Endothelial cell of umbilical vein (primary cell): ENCODE measurements at regions not wholly inside any gene's neighbourhood (a gene's known extent, or its start where the extent isn't known, plus 50 kb on each side); places are given as distances from the start of the nearest gene placed in this dataset.

Experiments used
- BruUV-seq: library from RNA; stranded (reverse); fragments of 400-500 nt; replicated peaks from 2 replicates; lab custom pipeline; 2021; lab: Mats Ljungman, UMichigan
- CTCF ChIA-PET: fragments of 300-600, 350-600 bp; sonication (Branson Sonifier 250); formaldehyde crosslinking; loops from one replicate; lab custom pipeline; 2021; ENCODE audit warnings: antibody characterized with exemption, inconsistent platforms; lab: Charles Lee
- POLR2A ChIA-PET: fragments of 300-600, 350-600 bp; sonication (Branson Sonifier 250); formaldehyde crosslinking; loops from one replicate; lab custom pipeline; 2021; ENCODE audit warnings: antibody characterized with exemption, inconsistent platforms; lab: Charles Lee
- DNase-seq: peaks from one replicate; pipeline ENCODE4 v3.0.0-alpha.2; 2011; ENCODE audit warnings: low read depth, low spot score
- FAIRE-seq: peaks from 2 replicates; lab custom pipeline; 2011; peaks lifted over from hg19 to GRCh38; lab: Jason Lieb, UNC
- H2AFZ ChIP-seq: 2 replicates; pipeline ENCODE4 v1.6.0; 2012; ENCODE audit warnings: low read depth, low read length, control low read depth, inconsistent platforms
- H3K27ac ChIP-seq: 2 replicates; pipeline ENCODE4 v1.5.1; 2011; ENCODE audit warnings: low read depth, mild to moderate bottlenecking, control low read depth, low read length, moderate library complexity; ENCODE audit not compliant: insufficient read depth
- H3K27me3 ChIP-seq, 2 experiments: 2 replicates each; pipeline versions ENCODE4 v1.6.0 to v1.6.1; 2011; ENCODE audit warnings: low read length in 2 of 2, mixed read lengths in 1 of 2; ENCODE audit not compliant: control insufficient read depth in 2 of 2, insufficient read depth in 2 of 2
- H3K36me3 ChIP-seq, 2 experiments: 2 replicates in 1 of 2; 3 replicates in 1 of 2; pipeline ENCODE4 v1.5.1; 2011; ENCODE audit warnings: low read length in 2 of 2, mild to moderate bottlenecking in 1 of 2, moderate library complexity in 1 of 2; ENCODE audit not compliant: control insufficient read depth in 2 of 2, insufficient read depth in 2 of 2; ENCODE audit errors: extremely low read depth in 1 of 2
- H3K4me1 ChIP-seq: 3 replicates; pipeline ENCODE4 v1.5.1; 2011; ENCODE audit warnings: mild to moderate bottlenecking, low read length; ENCODE audit not compliant: control insufficient read depth, insufficient read depth; ENCODE audit errors: extremely low read depth
- H3K4me2 ChIP-seq: 2 replicates; pipeline ENCODE4 v1.6.1; 2011; ENCODE audit warnings: low read length, control low read depth, mixed read lengths; ENCODE audit not compliant: insufficient read depth
- H3K4me3 ChIP-seq, 3 experiments: fragments of 200-600 bp in 1 of 3; sonication (generic), shearing (Covaris generic) in 1 of 3; replicated peaks in 1 of 3; 2 replicates each; pipeline ENCODE4 v1.5.1; 2011 to 2016; ENCODE audit warnings: control low read depth in 3 of 3, low read length in 3 of 3, mild to moderate bottlenecking in 2 of 3, inconsistent platforms in 1 of 3, low read depth in 1 of 3, moderate library complexity in 1 of 3; ENCODE audit not compliant: insufficient read depth in 1 of 3
- H3K79me2 ChIP-seq: 2 replicates; pipeline ENCODE4 v1.6.0; 2012; ENCODE audit warnings: low read length, inconsistent platforms; ENCODE audit not compliant: control insufficient read depth, insufficient read depth
- H3K9ac ChIP-seq: replicated peaks from 2 replicates; pipeline ENCODE3; 2011; ENCODE audit warnings: low read length, control low read depth; ENCODE audit not compliant: insufficient read depth; ENCODE audit errors: extremely low read depth
- H3K9me1 ChIP-seq: replicated peaks from 3 replicates; pipeline ENCODE4 v1.6.0; 2011; ENCODE audit warnings: mild to moderate bottlenecking, low read length; ENCODE audit not compliant: control insufficient read depth, insufficient read depth; ENCODE audit errors: extremely low read depth
- H3K9me3 ChIP-seq: replicated peaks from 2 replicates; pipeline ENCODE4 v1.5.1; 2012; ENCODE audit warnings: low read length, inconsistent platforms; ENCODE audit not compliant: control insufficient read depth, insufficient read depth
- H4K20me1 ChIP-seq: replicated peaks from 2 replicates; pipeline ENCODE3; 2011; ENCODE audit warnings: mild to moderate bottlenecking, low read length; ENCODE audit not compliant: control insufficient read depth, insufficient read depth; ENCODE audit errors: extremely low read depth
- CTCF ChIP-seq, 2 donors: IDR thresholded peaks; 1 replicate in 1 of 2; 2 replicates in 1 of 2; pipeline ENCODE4 v1.5.1; 2011; ENCODE audit warnings: low read length in 2 of 2, mild to moderate bottlenecking in 2 of 2, moderate library complexity in 2 of 2, control low read depth in 1 of 2, inconsistent platforms in 1 of 2, low read depth in 1 of 2; ENCODE audit not compliant: insufficient read depth in 1 of 2; ENCODE audit errors: extremely low read depth in 1 of 2
- EZH2 ChIP-seq: IDR thresholded peaks from 2 replicates; pipeline ENCODE4 v1.6.1; 2012; ENCODE audit warnings: borderline replicate concordance, low read depth, mild to moderate bottlenecking, moderate library complexity, low read length, inconsistent platforms; ENCODE audit not compliant: severe bottlenecking
- FOS ChIP-seq: IDR thresholded peaks from 2 replicates; pipeline ENCODE4 v1.6.1; 2011; ENCODE audit warnings: mild to moderate bottlenecking, low read length, moderate library complexity, borderline replicate concordance; ENCODE audit not compliant: insufficient read depth
- GATA2 ChIP-seq: IDR thresholded peaks from 2 replicates; pipeline ENCODE4 v1.7.0; 2011; ENCODE audit warnings: low read depth, mild to moderate bottlenecking, moderate library complexity, mixed read lengths, low read length; ENCODE audit not compliant: insufficient read length, insufficient read depth
- JUN ChIP-seq: IDR thresholded peaks from 2 replicates; pipeline ENCODE4 v1.6.1; 2011; ENCODE audit warnings: borderline replicate concordance, low read depth; ENCODE audit not compliant: insufficient read length, insufficient read depth
- MYC ChIP-seq: IDR thresholded peaks from one replicate; pipeline ENCODE4 v1.6.1; 2011; ENCODE audit warnings: mild to moderate bottlenecking, low read depth, low read length
- POLR2A ChIP-seq: IDR thresholded peaks from 2 replicates; pipeline ENCODE4 v1.6.1; 2012; ENCODE audit warnings: low read depth, mild to moderate bottlenecking, control low read depth, low read length
- POLR2AphosphoS5 ChIP-seq: IDR thresholded peaks from 2 replicates; pipeline ENCODE4 v1.6.1; 2012; ENCODE audit warnings: low read depth, mild to moderate bottlenecking, control low read depth, low read length, moderate library complexity; ENCODE audit not compliant: insufficient read depth
- dilution Hi-C: fragments of 300-500 bp; cut with MboI; formaldehyde crosslinking; loops from one replicate; pipeline ENCODE4 v1.15.0; 2019; ENCODE audit warnings: low sequenced_read_pairs; ENCODE audit not compliant: extremely low pct_ligation_motif_present
- intact Hi-C: fragments of 100-400 bp; cut with micrococcal nuclease; formaldehyde crosslinking; loops from one replicate; pipeline ENCODE4 v1.10.0; 2022
- TF ChIP-seq, protein P1 (sequence below): IDR thresholded peaks from 2 replicates; pipeline ENCODE4 v1.6.1; 2011; ENCODE audit not compliant: insufficient read depth, insufficient read length

DNA sequence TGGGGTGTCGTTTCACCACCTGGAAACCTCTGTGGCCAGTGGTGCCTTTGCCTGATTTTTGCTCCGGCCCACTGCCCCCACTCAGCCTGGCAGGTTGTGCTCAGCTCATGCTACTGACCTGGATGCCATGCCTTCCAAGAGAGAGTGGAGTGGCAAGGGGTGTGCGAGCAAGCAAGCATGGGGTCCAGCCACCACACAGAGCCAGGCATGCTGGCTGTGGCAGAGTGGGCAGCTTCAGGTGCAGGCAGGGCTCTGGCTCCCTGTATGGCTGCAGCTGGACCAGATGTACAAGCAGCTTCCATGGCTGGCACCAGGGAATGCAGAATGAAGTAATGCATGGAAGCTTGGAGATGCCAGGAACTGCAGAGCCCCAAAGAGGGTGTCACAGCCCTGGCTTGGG, 620.5 kb upstream of the SETBP1 start:
- ChIA-PET CTCF (interaction anchor here (0.8 kb wide), 1 partner anchor 10 kb away, joined by 4 read pairs; no protein-coding TSS in a partner anchor), POLR2A (no interaction called here)
- H3K4me3 ChIP-seq = no peak overlapping the region
- H3K9ac ChIP-seq = no peak overlapping the region
- BruUV-seq = no TSS peak
- H4K20me1 ChIP-seq = no peaks in the 10 kb centered on the region
- no peaks in the 10 kb centered on the region for H3K79me2 ChIP-seq
- dilution Hi-C loops (no loop called here), intact Hi-C loops (no loop called here)
- FAIRE-seq (no peak), DNase-seq (no peak)
- H3K27ac ChIP-seq = no peak overlapping the region
- TF ChIP-seq FOS (no peak), EZH2 (no peak), POLR2AphosphoS5 (no peak), CTCF (IDR thresholded peaks at IDR 0.05; ENCODE audit: extremely low read depth in 1 of 2, insufficient read depth in 1 of 2, low read depth in 1 of 2, low read length in 2 of 2) (no peak), MYC (no peak), POLR2A (no peak)
- TF ChIP-seq, protein P1, sequence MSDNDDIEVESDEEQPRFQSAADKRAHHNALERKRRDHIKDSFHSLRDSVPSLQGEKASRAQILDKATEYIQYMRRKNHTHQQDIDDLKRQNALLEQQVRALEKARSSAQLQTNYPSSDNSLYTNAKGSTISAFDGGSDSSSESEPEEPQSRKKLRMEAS = no peak
- no peaks in the 10 kb centered on the region for H3K4me1 ChIP-seq
- no peak overlapping the region for H2AFZ ChIP-seq
- no peaks in the 10 kb centered on the region for H3K9me3 ChIP-seq
- H3K9me1 ChIP-seq = no peaks in the 10 kb centered on the region
- H3K27me3 ChIP-seq = no peaks in the 10 kb centered on the region
- no peaks in the 10 kb centered on the region for H3K36me3 ChIP-seq
- no peak overlapping the region for H3K4me2 ChIP-seq

DNA sequence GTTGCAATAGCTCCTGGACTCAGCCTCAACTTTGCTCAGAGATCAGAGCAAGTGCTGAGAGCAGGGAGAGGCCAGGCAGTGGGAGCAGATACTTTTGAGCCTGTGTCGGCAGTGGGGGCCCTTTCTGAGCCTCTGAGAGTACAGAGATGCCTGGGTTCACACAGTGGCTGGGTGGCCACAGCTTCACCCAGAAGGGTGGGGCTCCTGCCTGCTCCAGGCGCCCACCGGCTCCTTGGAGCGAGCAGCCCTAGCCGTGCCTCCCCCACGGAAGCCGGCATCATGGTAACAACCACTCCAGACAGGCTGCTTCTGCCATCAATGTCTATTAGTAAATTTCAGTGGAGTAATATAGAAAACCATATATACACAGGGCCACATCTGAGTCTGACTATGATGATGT, 619.2 kb upstream of the SETBP1 start:
- intact Hi-C loops = no loop called here
- TF ChIP-seq FOS (no peak), POLR2AphosphoS5 (no peak), POLR2A (no peak), GATA2 (no peak), MYC (no peak), JUN (no peak), CTCF (IDR thresholded peaks at IDR 0.05; ENCODE audit: extremely low read depth in 1 of 2, insufficient read depth in 1 of 2, low read depth in 1 of 2, low read length in 2 of 2) (no peak), EZH2 (no peak)
- TF ChIP-seq, protein P1 = no peak

More for the DNA sequence above, 619.2 kb upstream of the SETBP1 start:
- H2AFZ ChIP-seq = no peak overlapping the region
- H3K9me3 ChIP-seq = no peaks in the 10 kb centered on the region
- no peak overlapping the region for H3K4me3 ChIP-seq
- DNase-seq = no peak
- no peak overlapping the region for H3K27ac ChIP-seq
- BruUV-seq = no TSS peak
- H3K36me3 ChIP-seq = no peaks in the 10 kb centered on the region
- H3K9ac ChIP-seq = no peak overlapping the region
- POLR2A ChIA-PET = no interaction called here
- FAIRE-seq = no peak
- no peaks in the 10 kb centered on the region for H3K4me1 ChIP-seq
- no peak overlapping the region for H3K4me2 ChIP-seq
- dilution Hi-C loops = no loop called here
- H3K9me1 ChIP-seq = no peaks in the 10 kb centered on the region
- CTCF ChIA-PET = no interaction called here
- H3K79me2 ChIP-seq = no peaks in the 10 kb centered on the region
- no peaks in the 10 kb centered on the region for H3K27me3 ChIP-seq
- no peaks in the 10 kb centered on the region for H4K20me1 ChIP-seq
